Activated CD8-positive, alpha-beta T cell treated with anti-CD3 and anti-CD28 coated beads for 36 hours (primary cell): ENCODE measurements at regions not wholly inside any gene's neighbourhood (a gene's known extent, or its start where the extent isn't known, plus 50 kb on each side); places are given as distances from the start of the nearest gene placed in this dataset.

Experiments used
- ATAC-seq: fragments of 200-7000 bp; cut with Tn5 transposase; one replicate; pipeline ENCODE4 v1.10.0; 2021; ENCODE audit warnings: mild to moderate bottlenecking, moderate library complexity
- CTCF ChIA-PET: fragments of 350-600 bp; sonication (Branson Sonifier 250); formaldehyde crosslinking; loops from one replicate; lab custom pipeline; 2021; ENCODE audit warnings: antibody characterized with exemption; lab: Charles Lee
- POLR2A ChIA-PET: fragments of 350-600 bp; sonication (Branson Sonifier 250); formaldehyde crosslinking; loops from one replicate; lab custom pipeline; 2021; ENCODE audit warnings: antibody characterized with exemption; lab: Charles Lee
- DNase-seq: peaks from one replicate; pipeline ENCODE4 v3.0.0-alpha.2; 2020
- H3K27ac Mint-ChIP-seq: one replicate; pipeline ENCODE4 v1.8.0; 2021; ENCODE audit warnings: mild to moderate bottlenecking, mixed read lengths
- H3K27me3 Mint-ChIP-seq: one replicate; pipeline ENCODE4 v1.8.0; 2021; ENCODE audit warnings: mixed read lengths
- H3K36me3 Mint-ChIP-seq: one replicate; pipeline ENCODE4 v1.8.0; 2021; ENCODE audit warnings: low read depth, mixed read lengths
- H3K4me1 Mint-ChIP-seq: one replicate; pipeline ENCODE4 v1.8.0; 2021; ENCODE audit warnings: low read depth, mixed read lengths
- H3K4me3 Mint-ChIP-seq: one replicate; pipeline ENCODE4 v1.8.0; 2021; ENCODE audit warnings: mild to moderate bottlenecking, moderate library complexity, mixed read lengths
- H3K9me3 Mint-ChIP-seq: one replicate; pipeline ENCODE4 v1.8.0; 2021; ENCODE audit warnings: mixed read lengths
- CTCF ChIP-seq: fragments of 200-600 bp; IDR thresholded peaks from one replicate; pipeline ENCODE4 v1.8.0; 2022; ENCODE audit warnings: antibody characterized with exemption, mild to moderate bottlenecking
- intact Hi-C: fragments of 100-400 bp; cut with micrococcal nuclease; formaldehyde crosslinking; loops from one replicate; pipeline ENCODE4 v1.10.0; 2022

GRCh38 chr21:28751176-28751575 lies 241.5 kb downstream of the LTN1 start:
- CTCF ChIA-PET, result interaction anchor here (1.4 to 2.0 kb wide), 2 partner anchors 12 to 234 kb away, joined by 4 to 6 read pairs; no protein-coding TSS in a partner anchor
- ATAC-seq, result no peak

GRCh38 chr21:28750565-28750964 lies 242.1 kb downstream of the LTN1 start:
- H3K27ac Mint-ChIP-seq, result no peak overlapping the region
- H3K36me3 Mint-ChIP-seq, result no peaks in the 10 kb centered on the region
- no peak for DNase-seq
- H3K4me1 Mint-ChIP-seq, result no peaks in the 10 kb centered on the region
- TF ChIP-seq CTCF, result no peak
- no peaks in the 10 kb centered on the region for H3K9me3 Mint-ChIP-seq
- ChIA-PET POLR2A (no interaction called here), CTCF (interaction anchor here (1.1 to 2.0 kb wide), 3 partner anchors 8 to 233 kb away, joined by 3 to 6 read pairs (median 3); no protein-coding TSS in a partner anchor)
- H3K4me3 Mint-ChIP-seq, result no peak overlapping the region
- intact Hi-C loops, result loop anchor here (10.0 kb wide), 1 partner anchor 194 kb away; no protein-coding TSS in a partner anchor
- ATAC-seq, result no peak
- H3K27me3 Mint-ChIP-seq, result no peaks in the 10 kb centered on the region

More at GRCh38 chr21:28751176-28751575, 241.5 kb downstream of the LTN1 start:
- no peak for DNase-seq
- no peaks in the 10 kb centered on the region for H3K9me3 Mint-ChIP-seq
- H3K4me3 Mint-ChIP-seq, result no peak overlapping the region
- POLR2A ChIA-PET, result no interaction called here
- H3K4me1 Mint-ChIP-seq, result no peaks in the 10 kb centered on the region
- no peaks in the 10 kb centered on the region for H3K27me3 Mint-ChIP-seq
- intact Hi-C loops, result loop anchor here (10.0 kb wide), 1 partner anchor 194 kb away; no protein-coding TSS in a partner anchor
- TF ChIP-seq CTCF, result no peak
- no peak overlapping the region for H3K27ac Mint-ChIP-seq
- H3K36me3 Mint-ChIP-seq, result no peaks in the 10 kb centered on the region

- ATAC-seq, result no peak
- POLR2A ChIA-PET, result no interaction called here
- intact Hi-C loops, result loop anchor here (5.0 kb wide), 1 partner anchor 1902 kb away; the partner anchor contains the start of gene ADAMTS1
- no peaks in the 10 kb centered on the region for H3K36me3 Mint-ChIP-seq
- H3K4me3 Mint-ChIP-seq, result no peak overlapping the region
- H3K4me1 Mint-ChIP-seq, result no peaks in the 10 kb centered on the region
- no peak overlapping the region for H3K27ac Mint-ChIP-seq
- H3K9me3 Mint-ChIP-seq, result no peaks in the 10 kb centered on the region
- CTCF ChIA-PET, result interaction anchor here (0.7 to 2.0 kb wide), 4 partner anchors 9 to 232 kb away, joined by 3 to 6 read pairs (median 3); no protein-coding TSS in a partner anchor
- no peak for DNase-seq
- H3K27me3 Mint-ChIP-seq, result no peaks in the 10 kb centered on the region
- no peak for TF ChIP-seq CTCF
Observed at GRCh38 chr21:28749536-28749935, 243.1 kb downstream of the LTN1 start.

GRCh38 chr21:28747464-28747863 lies 245.2 kb downstream of the LTN1 start:
- Mint-ChIP-seq H3K4me1 (no peaks in the 10 kb centered on the region), H3K9me3 (no peaks in the 10 kb centered on the region), H3K36me3 (no peaks in the 10 kb centered on the region), H3K27me3 (no peaks in the 10 kb centered on the region), H3K27ac (no peak overlapping the region), H3K4me3 (no peak overlapping the region)
- ChIA-PET CTCF (interaction anchor here (2.1 to 3.6 kb wide), 2 partner anchors 192 to 239 kb away, joined by 7 to 27 read pairs; no protein-coding TSS in a partner anchor), POLR2A (no interaction called here)
- TF ChIP-seq CTCF, result no peak
- DNase-seq (no peak), ATAC-seq (no peak)
- intact Hi-C loops, result loop anchor here (5.0 kb wide), 1 partner anchor 1900 kb away; the partner anchor contains the start of gene ADAMTS1

GRCh38 chr21:28746166-28746565 lies 246.5 kb downstream of the LTN1 start:
- ATAC-seq (no peak), DNase-seq (no peak)
- H3K27me3 Mint-ChIP-seq, result no peaks in the 10 kb centered on the region
- H3K27ac Mint-ChIP-seq, result no peak overlapping the region
- POLR2A ChIA-PET, result interaction anchor here (1.1 kb wide), 1 partner anchor 13 kb away, joined by 3 read pairs; no protein-coding TSS in a partner anchor
- H3K36me3 Mint-ChIP-seq, result no peaks in the 10 kb centered on the region
- no peak overlapping the region for H3K4me3 Mint-ChIP-seq
- no peaks in the 10 kb centered on the region for H3K9me3 Mint-ChIP-seq
- H3K4me1 Mint-ChIP-seq, result no peaks in the 10 kb centered on the region
- intact Hi-C loops, result loop anchor here (5.0 kb wide), 1 partner anchor 1899 kb away; the partner anchor contains the start of gene ADAMTS1
- CTCF ChIA-PET, result interaction anchor here (0.6 to 7.5 kb wide), 77 partner anchors 10 to 1930 kb away, joined by 3 to 165 read pairs (median 5); partner anchors contain the start of gene ADAMTS1
- TF ChIP-seq CTCF, result no peak
